ENCODE measurements at regions not wholly inside any gene's neighbourhood (a gene's known extent, or its start where the extent isn't known, plus 50 kb on each side); places are given as distances from the start of the nearest gene placed in this dataset.

- DNase-seq: no peak
- intact Hi-C loops (cut with DNase I): no loop called here
- H3K4me1 ChIP-seq: no peaks in the 10 kb centered on the region
- no peak overlapping the region for H3K27ac ChIP-seq
- no peak overlapping the region for H3K4me3 ChIP-seq (replicated peaks in 1 of 3)
- H3K27me3 ChIP-seq: no peaks in the 10 kb centered on the region
- 82 to 94% methylated on average over 11 to 13 of the region's 13 CpGs for WGBS, 2 donors
- no peaks in the 10 kb centered on the region for H3K36me3 ChIP-seq
- H3K9me3 ChIP-seq: no peaks in the 10 kb centered on the region
- no peak for TF ChIP-seq CTCF (IDR thresholded peaks at IDR 0.05)
- TF ChIP-seq POLR2A (IDR thresholded peaks at IDR 0.05): no peak
These were observed 103.9 kb upstream of the SOX1 start for GRCh38 chr13:111963031-111963430.

GRCh38 chr13:111964411-111965035 lies 102.4 kb upstream of the SOX1 start:
- intact Hi-C loops (cut with DNase I): no loop called here
- Histone ChIP-seq H3K4me1 (no peaks in the 10 kb centered on the region), H3K27me3 (no peaks in the 10 kb centered on the region), H3K27ac (no peak overlapping the region), H3K36me3 (no peaks in the 10 kb centered on the region), H3K9me3 (no peaks in the 10 kb centered on the region), H3K4me3 (replicated peaks in 1 of 3) (no peak overlapping the region)
- 96 to 97% methylated on average over 28 of the region's 28 CpGs for WGBS, 2 donors
- TF ChIP-seq CTCF (IDR thresholded peaks at IDR 0.05): no peak
- no peak for TF ChIP-seq POLR2A (IDR thresholded peaks at IDR 0.05)
- DNase-seq: no peak

- no peaks in the 10 kb centered on the region for H3K9me3 ChIP-seq
- 89 to 92% methylated on average over 24 of the region's 24 CpGs for WGBS, 2 donors
- no peak overlapping the region for H3K27ac ChIP-seq
- H3K4me3 ChIP-seq (replicated peaks in 1 of 3): no peak overlapping the region
- H3K27me3 ChIP-seq: no peaks in the 10 kb centered on the region
- no peaks in the 10 kb centered on the region for H3K4me1 ChIP-seq
- DNase-seq: no peak
- intact Hi-C loops (cut with DNase I): no loop called here
- TF ChIP-seq POLR2A (IDR thresholded peaks at IDR 0.05): no peak
- TF ChIP-seq CTCF (IDR thresholded peaks at IDR 0.05): no peak
- no peaks in the 10 kb centered on the region for H3K36me3 ChIP-seq
These were observed 101.3 kb upstream of the SOX1 start for GRCh38 chr13:111965466-111966214.

GRCh38 chr13:111966933-111967332 lies 100.0 kb upstream of the SOX1 start:
- no peak overlapping the region for H3K27ac ChIP-seq
- WGBS, 2 donors: 82 to 87% methylated on average over 5 to 7 of the region's 7 CpGs
- TF ChIP-seq POLR2A (IDR thresholded peaks at IDR 0.05): no peak
- TF ChIP-seq CTCF (IDR thresholded peaks at IDR 0.05): no peak
- intact Hi-C loops (cut with DNase I): no loop called here
- no peaks in the 10 kb centered on the region for H3K4me1 ChIP-seq
- no peaks in the 10 kb centered on the region for H3K9me3 ChIP-seq
- H3K36me3 ChIP-seq: no peaks in the 10 kb centered on the region
- no peaks in the 10 kb centered on the region for H3K27me3 ChIP-seq
- no peak overlapping the region for H3K4me3 ChIP-seq (replicated peaks in 1 of 3)
- no peak for DNase-seq

- intact Hi-C loops (cut with DNase I): no loop called here
- DNase-seq: no peak
- Histone ChIP-seq H3K9me3 (no peaks in the 10 kb centered on the region), H3K4me1 (no peaks in the 10 kb centered on the region), H3K27me3 (no peaks in the 10 kb centered on the region), H3K4me3 (replicated peaks in 1 of 3) (no peak overlapping the region), H3K36me3 (no peaks in the 10 kb centered on the region), H3K27ac (no peak overlapping the region)
- no peak for TF ChIP-seq POLR2A (IDR thresholded peaks at IDR 0.05)
- no peak for TF ChIP-seq CTCF (IDR thresholded peaks at IDR 0.05)
- WGBS, 2 donors: 75 to 76% methylated on average over 8 of the region's 8 CpGs
These were observed 99.3 kb upstream of the SOX1 start for GRCh38 chr13:111967572-111968201.

Measured in thyroid gland (tissue), 4 donors.